K562 (cell line): ENCODE measurements at regions not wholly inside any gene's neighbourhood (a gene's known extent, or its start where the extent isn't known, plus 50 kb on each side); places are given as distances from the start of the nearest gene placed in this dataset.

ENCODE experiments used
- ATAC-seq: fragments of 200-7000 bp; cut with Tn5 transposase; 3 replicates; pipeline ENCODE4 v1.9.1; 2020; ENCODE audit warnings: moderate library complexity
- BruUV-seq: library from RNA; stranded (reverse); fragments of 400-500 nt; replicated peaks from 2 replicates; lab custom pipeline; 2021; lab: Mats Ljungman, UMichigan
- CTCF ChIA-PET: fragments of 300-600 bp; formaldehyde crosslinking; extraction: SDS; loops from one replicate; lab custom pipeline; 2021; ENCODE audit warnings: low intra/inter-chr PET ratio; lab: Yijun Ruan, JAX
- POLR2A ChIA-PET: fragments of 300-600, 350-650 bp; sonication (Branson Sonifier 250); formaldehyde crosslinking; extraction: SDS; loops from one replicate; lab custom pipeline; 2021; ENCODE audit warnings: antibody characterized with exemption, inconsistent platforms; lab: Yijun Ruan, JAX
- DNase-seq, 4 experiments: peaks; one replicate each; pipeline versions ENCODE4 v3.0.0 to v3.0.0-alpha.2; 2011 to 2018; ENCODE audit warnings: low spot score in 3 of 4, mixed read lengths in 3 of 4; ENCODE audit errors: extremely low read depth in 1 of 4
- FAIRE-seq: peaks from 2 replicates; lab custom pipeline; 2011; peaks lifted over from hg19 to GRCh38; lab: Jason Lieb, UNC
- H2AFZ ChIP-seq: 2 replicates; pipeline ENCODE4 v1.6.0; 2011; ENCODE audit warnings: low read depth, low read length, control low read depth, inconsistent platforms
- H3K27ac ChIP-seq: fragments of 200-600 bp; 3 replicates; pipeline ENCODE4 v1.8.0; 2011; ENCODE audit warnings: low read depth, mild to moderate bottlenecking, control low read depth, inconsistent platforms, low read length, moderate library complexity, mixed read lengths; ENCODE audit errors: extremely low read depth
- H3K27me3 ChIP-seq, 2 experiments: fragments of 300-600 bp in 1 of 2; 2 replicates in 1 of 2; 3 replicates in 1 of 2; pipeline versions ENCODE4 v1.6.0 to v1.8.0; 2011; ENCODE audit warnings: inconsistent platforms in 2 of 2, low read length in 2 of 2, mild to moderate bottlenecking in 1 of 2, mixed read lengths in 1 of 2, moderate library complexity in 1 of 2; ENCODE audit not compliant: control insufficient read depth in 2 of 2, insufficient read depth in 2 of 2
- H3K36me3 ChIP-seq: fragments of 300-600 bp; 3 replicates; pipeline ENCODE4 v1.8.0; 2011; ENCODE audit warnings: mild to moderate bottlenecking, low read length, inconsistent platforms; ENCODE audit not compliant: control insufficient read depth, insufficient read depth
- H3K4me1 ChIP-seq, 2 experiments: fragments of 200-600 bp in 1 of 2; replicated peaks in 1 of 2; 2 replicates in 1 of 2; 3 replicates in 1 of 2; pipeline versions ENCODE4 v1.5.1 to v1.8.0; 2011; ENCODE audit warnings: inconsistent platforms in 2 of 2, low read length in 2 of 2, mild to moderate bottlenecking in 1 of 2, mixed read lengths in 1 of 2, moderate library complexity in 1 of 2; ENCODE audit not compliant: control insufficient read depth in 2 of 2, insufficient read depth in 2 of 2
- H3K4me2 ChIP-seq: 2 replicates; pipeline ENCODE4 v1.6.1; 2011; ENCODE audit warnings: low read length, control low read depth, inconsistent platforms, mixed read lengths; ENCODE audit not compliant: insufficient read depth
- H3K4me3 ChIP-seq: fragments of 200-600 bp; sonication (generic), shearing (Covaris generic); 2 replicates; pipeline ENCODE4 v1.5.1; 2016; ENCODE audit warnings: control low read depth, inconsistent platforms
- H3K79me2 ChIP-seq: fragments of 200-600 bp; 3 replicates; pipeline ENCODE4 v1.8.0; 2011; ENCODE audit warnings: low read length, inconsistent platforms; ENCODE audit not compliant: control insufficient read depth, insufficient read depth
- H3K9ac ChIP-seq, 2 experiments: 2 replicates each; pipeline versions ENCODE4 v1.6.0 to v1.6.1; 2011; ENCODE audit warnings: low read depth in 2 of 2, low read length in 2 of 2, control low read depth in 1 of 2, inconsistent platforms in 1 of 2, mild to moderate bottlenecking in 1 of 2, mixed read lengths in 1 of 2; ENCODE audit not compliant: insufficient read depth in 1 of 2
- H3K9me1 ChIP-seq: one replicate; pipeline ENCODE4 v1.6.0; 2011; ENCODE audit warnings: inconsistent platforms, mild to moderate bottlenecking, low read length, moderate library complexity; ENCODE audit not compliant: control insufficient read depth, insufficient read depth
- H3K9me3 ChIP-seq: replicated peaks from 2 replicates; pipeline ENCODE4 v1.5.1; 2011; ENCODE audit warnings: low read depth, low read length, inconsistent platforms; ENCODE audit not compliant: control insufficient read depth, insufficient read depth
- H4K20me1 ChIP-seq: replicated peaks from 2 replicates; pipeline ENCODE4 v1.6.1; 2011; ENCODE audit warnings: low read length, inconsistent platforms, mixed read lengths; ENCODE audit not compliant: control insufficient read depth, insufficient read depth
- CEBPB ChIP-seq: fragments of 450-650 bp; IDR thresholded peaks from 2 replicates; pipeline ENCODE4 v1.6.1; 2016; ENCODE audit warnings: missing genetic modification characterization, missing compliant biosample characterization
- CEBPG ChIP-seq, 3 experiments: fragments of 200-800 bp in 1 of 3; sonication (Bioruptor generic) in 1 of 3; sonication (generic) in 1 of 3; formaldehyde crosslinking in 1 of 3; IDR thresholded peaks in 2 of 3; conservative IDR thresholded peaks in 1 of 3; 2 replicates each; pipeline versions ENCODE4 v1.6.1 to v1.8.0; 2016 to 2022; ENCODE audit warnings: missing compliant biosample characterization in 2 of 3, missing genetic modification characterization in 2 of 3, mild to moderate bottlenecking in 1 of 3, missing genetic modification reagents in 1 of 3
- GTF3C2 ChIP-seq: IDR thresholded peaks from 3 replicates; pipeline ENCODE4 v1.6.1; 2011; ENCODE audit warnings: borderline replicate concordance, mild to moderate bottlenecking, moderate library complexity; ENCODE audit not compliant: insufficient read length; ENCODE audit errors: extremely low read depth
- MBD2 ChIP-seq: sonication (generic); IDR thresholded peaks from 2 replicates; pipeline ENCODE4 v1.6.1; 2016; ENCODE audit warnings: low read depth, borderline replicate concordance
- MED1 ChIP-seq: sonication (generic); formaldehyde crosslinking; IDR thresholded peaks from 2 replicates; pipeline ENCODE4 v1.8.1; 2023; ENCODE audit warnings: missing genetic modification reagents, borderline replicate concordance
- MTA3 ChIP-seq: fragments of 450-650 bp; formaldehyde crosslinking; IDR thresholded peaks from 2 replicates; pipeline ENCODE4 v1.6.1; 2017; ENCODE audit warnings: mild to moderate bottlenecking, borderline replicate concordance
- RAD51 ChIP-seq: fragments of 450-650 bp; IDR thresholded peaks from 2 replicates; pipeline ENCODE4 v1.7.1; 2016; ENCODE audit warnings: low read depth, mild to moderate bottlenecking, borderline replicate concordance
- TEAD4 ChIP-seq, 2 experiments: sonication (generic) in 1 of 2; formaldehyde crosslinking in 1 of 2; IDR thresholded peaks; 2 replicates each; pipeline versions ENCODE4 v1.6.1 to v1.8.0; 2012 to 2022; ENCODE audit warnings: borderline replicate concordance in 1 of 2, inconsistent platforms in 1 of 2, low read length in 1 of 2, mild to moderate bottlenecking in 1 of 2, missing genetic modification reagents in 1 of 2
- WGBS: fragments of 100-300 bp; shearing (Covaris generic); methylation state at CpG from one replicate; pipeline ENCODE4 v1.1.6; 2016; ENCODE audit warnings: low coverage, mixed read lengths; ENCODE audit not compliant: insufficient coverage; ENCODE audit errors: missing lambda C conversion rate; 5-methylcytosine and 5-hydroxymethylcytosine counted together
- in situ Hi-C: fragments of 300-500 bp; cut with MboI; formaldehyde crosslinking; loops from 4 replicates; pipeline ENCODE4 v1.15.0; 2018; ENCODE audit warnings: inconsistent platforms, mixed read lengths
- intact Hi-C: fragments of 100-400 bp; cut with micrococcal nuclease; formaldehyde crosslinking; loops from 2 replicates; pipeline ENCODE4 v1.14.2; 2022
- TF ChIP-seq, protein P1 (sequence below): fragments of 450-650 bp; IDR thresholded peaks from 2 replicates; pipeline ENCODE4 v1.7.0; 2016; ENCODE audit warnings: borderline replicate concordance
- TF ChIP-seq, protein P2 (sequence below): fragments of 250-450 bp; sonication (Bioruptor Pico); IDR thresholded peaks from 2 replicates; pipeline ENCODE4 v1.9.0; 2021; ENCODE audit warnings: mild to moderate bottlenecking

- ATAC-seq (no peak), DNase-seq (no peak), FAIRE-seq (no peak)
- BruUV-seq = no TSS peak
- Histone ChIP-seq H3K27me3 (no peaks in the 10 kb centered on the region), H3K36me3 (no peaks in the 10 kb centered on the region), H3K9ac (no peak overlapping the region), H3K27ac (no peak overlapping the region), H3K9me3 (no peaks in the 10 kb centered on the region), H3K4me3 (no peak overlapping the region), H2AFZ (no peak overlapping the region), H3K9me1 (no peaks in the 10 kb centered on the region), H3K4me1 (no peaks in the 10 kb centered on the region; a peak in 1 of 5 replicates), H4K20me1 (no peaks in the 10 kb centered on the region), H3K4me2 (no peak overlapping the region), H3K79me2 (no peaks in the 10 kb centered on the region)
- TF ChIP-seq GTF3C2 (no peak), MTA3 (no peak), MBD2 (no peak)
- POLR2A ChIA-PET = no interaction called here
- 36% methylated on average over 1 of the region's 1 CpG for WGBS
- in situ Hi-C loops (no loop called here), intact Hi-C loops (no loop called here)
- CTCF ChIA-PET = no interaction called here
Measured at GRCh38 chr4:127486248-127486647, 146.5 kb upstream of the INTU start.

- ATAC-seq (no peak), DNase-seq (no peak), FAIRE-seq (no peak)
- ChIA-PET CTCF (no interaction called here), POLR2A (no interaction called here)
- H3K27me3 ChIP-seq = no peaks in the 10 kb centered on the region
- in situ Hi-C loops = no loop called here
- intact Hi-C loops = loop anchor here (5.0 kb wide), 1 partner anchor 46 kb away; no protein-coding TSS in a partner anchor
- no peaks in the 10 kb centered on the region for H3K36me3 ChIP-seq
- H3K9ac ChIP-seq = no peak overlapping the region
- no peak overlapping the region for H3K27ac ChIP-seq
- H2AFZ ChIP-seq = no peak overlapping the region
- no peaks in the 10 kb centered on the region for H3K79me2 ChIP-seq
- H3K4me1 ChIP-seq = no peaks in the 10 kb centered on the region; a peak in 1 of 5 replicates
- BruUV-seq = no TSS peak
- H3K4me2 ChIP-seq = no peak overlapping the region
- H3K9me3 ChIP-seq = no peaks in the 10 kb centered on the region
- H3K9me1 ChIP-seq = no peaks in the 10 kb centered on the region
- no peak overlapping the region for H3K4me3 ChIP-seq
- H4K20me1 ChIP-seq = no peaks in the 10 kb centered on the region
- TF ChIP-seq, protein P1, sequence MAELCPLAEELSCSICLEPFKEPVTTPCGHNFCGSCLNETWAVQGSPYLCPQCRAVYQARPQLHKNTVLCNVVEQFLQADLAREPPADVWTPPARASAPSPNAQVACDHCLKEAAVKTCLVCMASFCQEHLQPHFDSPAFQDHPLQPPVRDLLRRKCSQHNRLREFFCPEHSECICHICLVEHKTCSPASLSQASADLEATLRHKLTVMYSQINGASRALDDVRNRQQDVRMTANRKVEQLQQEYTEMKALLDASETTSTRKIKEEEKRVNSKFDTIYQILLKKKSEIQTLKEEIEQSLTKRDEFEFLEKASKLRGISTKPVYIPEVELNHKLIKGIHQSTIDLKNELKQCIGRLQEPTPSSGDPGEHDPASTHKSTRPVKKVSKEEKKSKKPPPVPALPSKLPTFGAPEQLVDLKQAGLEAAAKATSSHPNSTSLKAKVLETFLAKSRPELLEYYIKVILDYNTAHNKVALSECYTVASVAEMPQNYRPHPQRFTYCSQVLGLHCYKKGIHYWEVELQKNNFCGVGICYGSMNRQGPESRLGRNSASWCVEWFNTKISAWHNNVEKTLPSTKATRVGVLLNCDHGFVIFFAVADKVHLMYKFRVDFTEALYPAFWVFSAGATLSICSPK = no peak
- TF ChIP-seq CEBPG (CRISPR knock-in tag; IDR thresholded peaks at IDR 0.05) = no peak
- TF ChIP-seq CEBPG (tag; conservative IDR thresholded peaks at IDR 0.05 in 1 of 2, IDR thresholded peaks at IDR 0.05 in 1 of 2) = peak in 1 of 2 experiments; percentile 59; a peak in 2 of 4 replicates
- TF ChIP-seq CEBPB (tag) = 0 out of 2 replicates have a peak, but pooled peaks have one; percentile 31
- TF ChIP-seq, protein P2, sequence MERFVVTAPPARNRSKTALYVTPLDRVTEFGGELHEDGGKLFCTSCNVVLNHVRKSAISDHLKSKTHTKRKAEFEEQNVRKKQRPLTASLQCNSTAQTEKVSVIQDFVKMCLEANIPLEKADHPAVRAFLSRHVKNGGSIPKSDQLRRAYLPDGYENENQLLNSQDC = no peak
- TF ChIP-seq TEAD4 (IDR thresholded peaks at IDR 0.05; ENCODE audit: low read length) = no peak
- no peak for TF ChIP-seq TEAD4 (CRISPR knock-in tag; IDR thresholded peaks at IDR 0.05; ENCODE audit: borderline replicate concordance)
- no peak for TF ChIP-seq MED1 (CRISPR knock-in tag)
- no peak for TF ChIP-seq RAD51
Measured at GRCh38 chr4:127491571-127491970, 141.2 kb upstream of the INTU start.
